ENCODE measurements at regions not wholly inside any gene's neighbourhood (a gene's known extent, or its start where the extent isn't known, plus 50 kb on each side); places are given as distances from the start of the nearest gene placed in this dataset.

GRCh38 chr13:70604448-70604847, 496.2 kb upstream of the KLHL1 start:
- no peak for TF ChIP-seq ZNF248 (tag by site-specific recombination; IDR thresholded peaks at IDR 0.05)
- no peak for TF ChIP-seq ZNF362 (tag by site-specific recombination; IDR thresholded peaks at IDR 0.05)
- TF ChIP-seq, protein P1, sequence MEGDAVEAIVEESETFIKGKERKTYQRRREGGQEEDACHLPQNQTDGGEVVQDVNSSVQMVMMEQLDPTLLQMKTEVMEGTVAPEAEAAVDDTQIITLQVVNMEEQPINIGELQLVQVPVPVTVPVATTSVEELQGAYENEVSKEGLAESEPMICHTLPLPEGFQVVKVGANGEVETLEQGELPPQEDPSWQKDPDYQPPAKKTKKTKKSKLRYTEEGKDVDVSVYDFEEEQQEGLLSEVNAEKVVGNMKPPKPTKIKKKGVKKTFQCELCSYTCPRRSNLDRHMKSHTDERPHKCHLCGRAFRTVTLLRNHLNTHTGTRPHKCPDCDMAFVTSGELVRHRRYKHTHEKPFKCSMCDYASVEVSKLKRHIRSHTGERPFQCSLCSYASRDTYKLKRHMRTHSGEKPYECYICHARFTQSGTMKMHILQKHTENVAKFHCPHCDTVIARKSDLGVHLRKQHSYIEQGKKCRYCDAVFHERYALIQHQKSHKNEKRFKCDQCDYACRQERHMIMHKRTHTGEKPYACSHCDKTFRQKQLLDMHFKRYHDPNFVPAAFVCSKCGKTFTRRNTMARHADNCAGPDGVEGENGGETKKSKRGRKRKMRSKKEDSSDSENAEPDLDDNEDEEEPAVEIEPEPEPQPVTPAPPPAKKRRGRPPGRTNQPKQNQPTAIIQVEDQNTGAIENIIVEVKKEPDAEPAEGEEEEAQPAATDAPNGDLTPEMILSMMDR (tag by site-specific recombination; IDR thresholded peaks at IDR 0.05), result no peak
- no peak for TF ChIP-seq IKZF3 (tag by site-specific recombination; IDR thresholded peaks at IDR 0.05)
- no peak for TF ChIP-seq ZBTB7A (tag by site-specific recombination; IDR thresholded peaks at IDR 0.05; ENCODE audit: low read depth)
- no peak for TF ChIP-seq ZNF2 (tag by site-specific recombination; IDR thresholded peaks at IDR 0.05)
- TF ChIP-seq ZNF843 (tag by site-specific recombination; IDR thresholded peaks at IDR 0.05), result no peak
- TF ChIP-seq ELK4 (IDR thresholded peaks at IDR 0.05; ENCODE audit: borderline replicate concordance, low read depth, low read length), result no peak

All from HEK293 (cell line).